HG02588 (cell line): ENCODE measurements at regions not wholly inside any gene's neighbourhood (a gene's known extent, or its start where the extent isn't known, plus 50 kb on each side); places are given as distances from the start of the nearest gene placed in this dataset.

Source experiments
- ATAC-seq: cut with Tn5 transposase; IDR thresholded peaks from one replicate; pipeline ENCODE4 v1.9.1; 2021; ENCODE audit warnings: mild to moderate bottlenecking, moderate library complexity; ENCODE audit not compliant: unreplicated experiment

GRCh38 chr1:4268262-4268888 lies 368.3 kb upstream of the C1orf174 start:
- no peak for ATAC-seq

- no peak for ATAC-seq
These were observed 368.8 kb upstream of the C1orf174 start for GRCh38 chr1:4268889-4269284.

- no peak for ATAC-seq
These were observed 369.3 kb upstream of the C1orf174 start for GRCh38 chr1:4269330-4269729.

GRCh38 chr1:4269952-4270570 lies 370.0 kb upstream of the C1orf174 start:
- ATAC-seq, result no peak

GRCh38 chr1:4270651-4271337 lies 370.7 kb upstream of the C1orf174 start:
- no peak for ATAC-seq

- ATAC-seq, result no peak
These were observed 371.4 kb upstream of the C1orf174 start for GRCh38 chr1:4271338-4271998.

- ATAC-seq, result no peak
These were observed 372.5 kb upstream of the C1orf174 start for GRCh38 chr1:4272568-4272967.

- no peak for ATAC-seq
These were observed 373.2 kb upstream of the C1orf174 start for GRCh38 chr1:4273243-4273642.

GRCh38 chr1:4273747-4274146 lies 373.7 kb upstream of the C1orf174 start:
- ATAC-seq, result no peak

- no peak for ATAC-seq
These were observed 375.0 kb upstream of the C1orf174 start for GRCh38 chr1:4275083-4275482.

GRCh38 chr1:4276238-4276637 lies 376.2 kb upstream of the C1orf174 start:
- ATAC-seq, result no peak

GRCh38 chr1:4277598-4277997 lies 376.8 kb upstream of the AJAP1 start:
- no peak for ATAC-seq

GRCh38 chr1:4284976-4285375 lies 369.4 kb upstream of the AJAP1 start:
- ATAC-seq, result no peak

- no peak for ATAC-seq
These were observed 361.5 kb upstream of the AJAP1 start for GRCh38 chr1:4292861-4293260.

- no peak for ATAC-seq
These were observed 355.9 kb upstream of the AJAP1 start for GRCh38 chr1:4298361-4299083.

GRCh38 chr1:4301007-4301406 lies 353.4 kb upstream of the AJAP1 start:
- no peak for ATAC-seq

- ATAC-seq, result no peak
These were observed 351.1 kb upstream of the AJAP1 start for GRCh38 chr1:4303303-4303702.

- ATAC-seq, result no peak
These were observed 348.7 kb upstream of the AJAP1 start for GRCh38 chr1:4305526-4306301.

GRCh38 chr1:4306559-4307467 lies 347.6 kb upstream of the AJAP1 start:
- ATAC-seq, result no peak
